HepG2 (cell line): ENCODE measurements at regions not wholly inside any gene's neighbourhood (a gene's known extent, or its start where the extent isn't known, plus 50 kb on each side); places are given as distances from the start of the nearest gene placed in this dataset.

Source experiments
- ATAC-seq: fragments of 200-7000 bp; cut with Tn5 transposase; 3 replicates; pipeline ENCODE4 v1.9.1; 2020; ENCODE audit warnings: mild to moderate bottlenecking, moderate library complexity
- BruUV-seq: library from RNA; stranded (reverse); fragments of 400-500 nt; replicated peaks from 2 replicates; lab custom pipeline; 2021; lab: Mats Ljungman, UMichigan
- CTCF ChIA-PET: fragments of 300-600 bp; formaldehyde crosslinking; extraction: SDS; loops from one replicate; lab custom pipeline; 2021; ENCODE audit warnings: low total read pairs, inconsistent platforms, low intra/inter-chr PET ratio; lab: Yijun Ruan, JAX
- POLR2A ChIA-PET: fragments of 350-600 bp; sonication (Branson Sonifier 250); formaldehyde crosslinking; loops from one replicate; lab custom pipeline; 2020; ENCODE audit warnings: antibody characterized with exemption, inconsistent platforms; lab: Yijun Ruan, JAX
- DNase-seq: peaks from one replicate; pipeline ENCODE4 v3.0.0-alpha.2; 2015; ENCODE audit warnings: low spot score
- FAIRE-seq: peaks from 3 replicates; lab custom pipeline; 2011; peaks lifted over from hg19 to GRCh38; lab: Jason Lieb, UNC
- H2AFZ ChIP-seq: one replicate; pipeline ENCODE4 v1.6.1; 2011; ENCODE audit warnings: low read length, inconsistent platforms
- H3K27ac ChIP-seq: fragments of 300-600 bp; 3 replicates; pipeline ENCODE4 v1.8.0; 2011; ENCODE audit warnings: mixed run types, mild to moderate bottlenecking, mixed read lengths, low read length, inconsistent platforms; ENCODE audit not compliant: insufficient read depth; ENCODE audit errors: extremely low read length
- H3K27me3 ChIP-seq, 2 experiments: fragments of 200-600 bp in 1 of 2; 2 replicates in 1 of 2; 3 replicates in 1 of 2; pipeline versions ENCODE4 v1.6.0 to v1.8.0; 2011; ENCODE audit warnings: low read length in 2 of 2, mild to moderate bottlenecking in 2 of 2, moderate library complexity in 2 of 2, inconsistent platforms in 1 of 2; ENCODE audit not compliant: insufficient read depth in 2 of 2, control insufficient read depth in 1 of 2
- H3K36me3 ChIP-seq, 2 experiments: fragments of 200-600 bp in 1 of 2; replicated peaks in 1 of 2; 2 replicates in 1 of 2; 3 replicates in 1 of 2; pipeline versions ENCODE4 v1.5.1 to v1.8.0; 2011; ENCODE audit warnings: low read length in 2 of 2, inconsistent platforms in 1 of 2; ENCODE audit not compliant: insufficient read depth in 2 of 2, control insufficient read depth in 1 of 2
- H3K4me1 ChIP-seq: 2 replicates; pipeline ENCODE4 v1.5.1; 2012; ENCODE audit warnings: low read length, inconsistent platforms; ENCODE audit not compliant: insufficient read depth
- H3K4me2 ChIP-seq: 2 replicates; pipeline ENCODE4 v1.6.0; 2011; ENCODE audit warnings: low read depth, low read length, inconsistent platforms
- H3K4me3 ChIP-seq, 3 experiments: fragments of 200-600 bp in 1 of 3; sonication (generic), shearing (Covaris generic) in 1 of 3; replicated peaks in 1 of 3; 2 replicates each; pipeline ENCODE4 v1.5.1; 2011 to 2016; ENCODE audit warnings: low read length in 3 of 3, inconsistent platforms in 2 of 3, low read depth in 2 of 3, mild to moderate bottlenecking in 2 of 3, control low read depth in 1 of 3, mixed read lengths in 1 of 3; ENCODE audit not compliant: insufficient read depth in 1 of 3
- H3K79me2 ChIP-seq: one replicate; pipeline ENCODE4 v1.6.1; 2011; ENCODE audit warnings: low read length, inconsistent platforms; ENCODE audit not compliant: insufficient read depth
- H3K9ac ChIP-seq: 2 replicates; pipeline ENCODE4 v1.6.0; 2011; ENCODE audit warnings: mild to moderate bottlenecking, low read depth, low read length, inconsistent platforms; ENCODE audit not compliant: insufficient read depth
- H3K9me3 ChIP-seq: 2 replicates; pipeline ENCODE4 v1.5.1; 2012; ENCODE audit warnings: mild to moderate bottlenecking, low read length
- H4K20me1 ChIP-seq: 2 replicates; pipeline ENCODE4 v1.6.0; 2011; ENCODE audit warnings: inconsistent platforms, mild to moderate bottlenecking, low read length, moderate library complexity; ENCODE audit not compliant: insufficient read depth
- AGO2 ChIP-seq: fragments of 200-400 bp; formaldehyde crosslinking; optimal IDR thresholded peaks from 2 replicates; pipeline ENCODE3; 2017; ENCODE audit warnings: mild to moderate bottlenecking, low read depth, low read length, moderate library complexity
- DNMT1 ChIP-seq: sonication (generic); formaldehyde crosslinking; IDR thresholded peaks from 2 replicates; pipeline ENCODE4 v1.5.1; 2020; ENCODE audit warnings: mild to moderate bottlenecking, missing genetic modification reagents
- EZH2 ChIP-seq: conservative IDR thresholded peaks from 2 replicates; pipeline ENCODE4 v1.6.1; 2012; ENCODE audit warnings: mild to moderate bottlenecking, low read depth, low read length, moderate library complexity
- FOXA3 ChIP-seq: IDR thresholded peaks from 2 replicates; pipeline ENCODE4 v1.6.1; 2016; ENCODE audit warnings: missing genetic modification reagents, missing compliant biosample characterization
- GATAD2A ChIP-seq: IDR thresholded peaks from 2 replicates; pipeline ENCODE4 v1.6.1; 2016
- HIVEP1 ChIP-seq: sonication (generic); formaldehyde crosslinking; IDR thresholded peaks from 2 replicates; pipeline ENCODE4 v1.4.0; 2020; ENCODE audit warnings: mild to moderate bottlenecking, missing genetic modification reagents
- MED13 ChIP-seq: sonication (generic); formaldehyde crosslinking; IDR thresholded peaks from 2 replicates; pipeline ENCODE4 v1.5.0; 2020; ENCODE audit warnings: missing genetic modification reagents
- NBN ChIP-seq: fragments of 450-650 bp; conservative IDR thresholded peaks from 2 replicates; pipeline ENCODE4 v1.6.1; 2017
- NFKBIZ ChIP-seq: IDR thresholded peaks from 2 replicates; pipeline ENCODE4 v1.6.1; 2018; ENCODE audit warnings: missing genetic modification reagents, missing compliant biosample characterization
- PAF1 ChIP-seq: IDR thresholded peaks from 2 replicates; pipeline ENCODE4 v1.6.1; 2016; ENCODE audit warnings: missing genetic modification reagents, missing compliant biosample characterization
- TCF7 ChIP-seq: sonication (generic); IDR thresholded peaks from 2 replicates; pipeline ENCODE4 v1.6.1; 2016; ENCODE audit warnings: antibody characterized with exemption, low read depth
- ZNF251 ChIP-seq: sonication (generic); formaldehyde crosslinking; IDR thresholded peaks from 2 replicates; pipeline ENCODE4 v1.9.0; 2021; ENCODE audit warnings: mild to moderate bottlenecking, missing genetic modification reagents
- ZNF253 ChIP-seq: sonication (generic); formaldehyde crosslinking; IDR thresholded peaks from 2 replicates; pipeline ENCODE4 v1.8.0; 2022; ENCODE audit warnings: mild to moderate bottlenecking, missing genetic modification reagents, borderline replicate concordance
- ZNF737 ChIP-seq: sonication (generic); formaldehyde crosslinking; IDR thresholded peaks from 2 replicates; pipeline ENCODE4 v1.5.0; 2020; ENCODE audit warnings: missing genetic modification reagents, mild to moderate bottlenecking, borderline replicate concordance
- ZNF75D ChIP-seq: sonication (generic); formaldehyde crosslinking; IDR thresholded peaks from 2 replicates; pipeline ENCODE4 v1.8.1; 2023; ENCODE audit warnings: missing genetic modification reagents, mild to moderate bottlenecking, borderline replicate concordance
- WGBS: methylation state at CpG from one replicate; pipeline ENCODE4 v1.1.6; 2017; ENCODE audit warnings: low lambda C conversion rate; 5-methylcytosine and 5-hydroxymethylcytosine counted together
- in situ Hi-C: cut with HindIII; loops from 2 replicates; pipeline ENCODE4 v1.10.0; 2017; ENCODE audit warnings: low pct_unique_long_range_greater_than_20kb; ENCODE audit not compliant: extremely low pct_ligation_motif_present
- intact Hi-C: fragments of 100-400 bp; cut with micrococcal nuclease; formaldehyde crosslinking; loops from one replicate; pipeline ENCODE4 v1.10.0; 2022; ENCODE audit not compliant: unreplicated experiment
- TF ChIP-seq, protein P1 (sequence below): sonication (generic); formaldehyde crosslinking; conservative IDR thresholded peaks from 2 replicates; pipeline ENCODE4 v1.8.1; 2023; ENCODE audit warnings: missing genetic modification reagents
- TF ChIP-seq, protein P2 (sequence below): sonication (generic); formaldehyde crosslinking; IDR thresholded peaks from 2 replicates; pipeline ENCODE4 v1.4.0; 2020; ENCODE audit warnings: mild to moderate bottlenecking, low read depth, missing genetic modification reagents
- TF ChIP-seq, protein P3 (sequence below): sonication (generic); formaldehyde crosslinking; IDR thresholded peaks from 2 replicates; pipeline ENCODE4 v1.5.1; 2020; ENCODE audit warnings: mild to moderate bottlenecking, missing genetic modification reagents, moderate library complexity
- TF ChIP-seq, protein P4 (sequence below): sonication (generic); formaldehyde crosslinking; IDR thresholded peaks from 2 replicates; pipeline ENCODE4 v1.4.0; 2020; ENCODE audit warnings: missing genetic modification reagents, borderline replicate concordance

DNA sequence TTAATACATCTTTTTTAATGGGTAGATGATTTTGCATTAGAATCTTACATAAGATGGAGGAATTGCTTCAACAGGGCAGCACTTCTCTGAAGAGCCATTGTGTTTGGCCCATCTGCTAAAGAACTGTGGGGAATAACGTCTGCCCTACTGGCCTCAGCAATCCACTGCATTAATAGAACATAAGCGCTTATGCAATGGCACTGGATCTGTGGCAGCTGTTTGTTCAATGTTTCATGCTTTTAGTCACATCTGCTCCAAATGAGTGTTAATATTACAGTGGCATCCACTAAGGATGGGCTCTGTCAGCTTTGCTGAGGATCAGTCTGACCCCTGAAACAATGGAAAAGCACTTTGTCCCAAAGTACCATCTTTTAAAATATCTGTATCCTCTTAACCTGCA, 279.0 kb upstream of the GK2 start:
- ChIA-PET POLR2A (no interaction called here), CTCF (no interaction called here)
- FAIRE-seq = no peak
- Histone ChIP-seq H3K9ac (no peak overlapping the region), H3K79me2 (no peaks in the 10 kb centered on the region), H3K9me3 (no peaks in the 10 kb centered on the region), H2AFZ (no peak overlapping the region)
- BruUV-seq = no TSS peak
- TF ChIP-seq FOXA3 (CRISPR knock-in tag) = no peak
- TF ChIP-seq MED13 = no peak
- no peak for TF ChIP-seq EZH2
- no peak for TF ChIP-seq ZNF251 (CRISPR knock-in tag)
- TF ChIP-seq NBN = no peak
- TF ChIP-seq ZNF253 (CRISPR knock-in tag) = no peak
- TF ChIP-seq, protein P1, sequence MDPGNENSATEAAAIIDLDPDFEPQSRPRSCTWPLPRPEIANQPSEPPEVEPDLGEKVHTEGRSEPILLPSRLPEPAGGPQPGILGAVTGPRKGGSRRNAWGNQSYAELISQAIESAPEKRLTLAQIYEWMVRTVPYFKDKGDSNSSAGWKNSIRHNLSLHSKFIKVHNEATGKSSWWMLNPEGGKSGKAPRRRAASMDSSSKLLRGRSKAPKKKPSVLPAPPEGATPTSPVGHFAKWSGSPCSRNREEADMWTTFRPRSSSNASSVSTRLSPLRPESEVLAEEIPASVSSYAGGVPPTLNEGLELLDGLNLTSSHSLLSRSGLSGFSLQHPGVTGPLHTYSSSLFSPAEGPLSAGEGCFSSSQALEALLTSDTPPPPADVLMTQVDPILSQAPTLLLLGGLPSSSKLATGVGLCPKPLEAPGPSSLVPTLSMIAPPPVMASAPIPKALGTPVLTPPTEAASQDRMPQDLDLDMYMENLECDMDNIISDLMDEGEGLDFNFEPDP = no peak
- no peak for TF ChIP-seq ZNF75D (CRISPR knock-in tag)
- no peak for TF ChIP-seq HIVEP1 (CRISPR knock-in tag)
- TF ChIP-seq TCF7 = no peak
- no peak for TF ChIP-seq ZNF737 (CRISPR knock-in tag)
- no peak for TF ChIP-seq DNMT1 (CRISPR knock-in tag)
- TF ChIP-seq, protein P2, sequence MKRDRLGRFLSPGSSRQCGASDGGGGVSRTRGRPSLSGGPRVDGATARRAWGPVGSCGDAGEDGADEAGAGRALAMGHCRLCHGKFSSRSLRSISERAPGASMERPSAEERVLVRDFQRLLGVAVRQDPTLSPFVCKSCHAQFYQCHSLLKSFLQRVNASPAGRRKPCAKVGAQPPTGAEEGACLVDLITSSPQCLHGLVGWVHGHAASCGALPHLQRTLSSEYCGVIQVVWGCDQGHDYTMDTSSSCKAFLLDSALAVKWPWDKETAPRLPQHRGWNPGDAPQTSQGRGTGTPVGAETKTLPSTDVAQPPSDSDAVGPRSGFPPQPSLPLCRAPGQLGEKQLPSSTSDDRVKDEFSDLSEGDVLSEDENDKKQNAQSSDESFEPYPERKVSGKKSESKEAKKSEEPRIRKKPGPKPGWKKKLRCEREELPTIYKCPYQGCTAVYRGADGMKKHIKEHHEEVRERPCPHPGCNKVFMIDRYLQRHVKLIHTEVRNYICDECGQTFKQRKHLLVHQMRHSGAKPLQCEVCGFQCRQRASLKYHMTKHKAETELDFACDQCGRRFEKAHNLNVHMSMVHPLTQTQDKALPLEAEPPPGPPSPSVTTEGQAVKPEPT (CRISPR knock-in tag) = no peak
- TF ChIP-seq, protein P3, sequence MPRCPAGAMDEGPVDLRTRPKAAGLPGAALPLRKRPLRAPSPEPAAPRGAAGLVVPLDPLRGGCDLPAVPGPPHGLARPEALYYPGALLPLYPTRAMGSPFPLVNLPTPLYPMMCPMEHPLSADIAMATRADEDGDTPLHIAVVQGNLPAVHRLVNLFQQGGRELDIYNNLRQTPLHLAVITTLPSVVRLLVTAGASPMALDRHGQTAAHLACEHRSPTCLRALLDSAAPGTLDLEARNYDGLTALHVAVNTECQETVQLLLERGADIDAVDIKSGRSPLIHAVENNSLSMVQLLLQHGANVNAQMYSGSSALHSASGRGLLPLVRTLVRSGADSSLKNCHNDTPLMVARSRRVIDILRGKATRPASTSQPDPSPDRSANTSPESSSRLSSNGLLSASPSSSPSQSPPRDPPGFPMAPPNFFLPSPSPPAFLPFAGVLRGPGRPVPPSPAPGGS (CRISPR knock-in tag) = no peak
- no peak for TF ChIP-seq GATAD2A (CRISPR knock-in tag)
- no peak for TF ChIP-seq AGO2
- no peak for TF ChIP-seq NFKBIZ (CRISPR knock-in tag)
- TF ChIP-seq PAF1 (CRISPR knock-in tag) = no peak
- TF ChIP-seq, protein P4, sequence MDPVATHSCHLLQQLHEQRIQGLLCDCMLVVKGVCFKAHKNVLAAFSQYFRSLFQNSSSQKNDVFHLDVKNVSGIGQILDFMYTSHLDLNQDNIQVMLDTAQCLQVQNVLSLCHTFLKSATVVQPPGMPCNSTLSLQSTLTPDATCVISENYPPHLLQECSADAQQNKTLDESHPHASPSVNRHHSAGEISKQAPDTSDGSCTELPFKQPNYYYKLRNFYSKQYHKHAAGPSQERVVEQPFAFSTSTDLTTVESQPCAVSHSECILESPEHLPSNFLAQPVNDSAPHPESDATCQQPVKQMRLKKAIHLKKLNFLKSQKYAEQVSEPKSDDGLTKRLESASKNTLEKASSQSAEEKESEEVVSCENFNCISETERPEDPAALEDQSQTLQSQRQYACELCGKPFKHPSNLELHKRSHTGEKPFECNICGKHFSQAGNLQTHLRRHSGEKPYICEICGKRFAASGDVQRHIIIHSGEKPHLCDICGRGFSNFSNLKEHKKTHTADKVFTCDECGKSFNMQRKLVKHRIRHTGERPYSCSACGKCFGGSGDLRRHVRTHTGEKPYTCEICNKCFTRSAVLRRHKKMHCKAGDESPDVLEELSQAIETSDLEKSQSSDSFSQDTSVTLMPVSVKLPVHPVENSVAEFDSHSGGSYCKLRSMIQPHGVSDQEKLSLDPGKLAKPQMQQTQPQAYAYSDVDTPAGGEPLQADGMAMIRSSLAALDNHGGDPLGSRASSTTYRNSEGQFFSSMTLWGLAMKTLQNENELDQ = no peak
- TF ChIP-seq, all 625 proteins: peak for 0
- Histone ChIP-seq H3K36me3 (no peaks in the 10 kb centered on the region), H3K27ac (no peak overlapping the region), H3K4me3 (no peak overlapping the region), H3K4me1 (no peaks in the 10 kb centered on the region), H3K4me2 (no peak overlapping the region), H4K20me1 (no peaks in the 10 kb centered on the region), H3K27me3 (no peaks in the 10 kb centered on the region)
- in situ Hi-C loops = no loop called here
- DNase-seq = no peak
- intact Hi-C loops = no loop called here
- no peak for ATAC-seq
- WGBS = 0% methylated on average over 2 of the region's 2 CpGs
